Liver (tissue), 8 donors: ENCODE measurements at regions not wholly inside any gene's neighbourhood (a gene's known extent, or its start where the extent isn't known, plus 50 kb on each side); places are given as distances from the start of the nearest gene placed in this dataset.
A peak's percentile ranks its signal among the peaks of the same experiment; 100 is the strongest.

Experiments
- DNase-seq: peaks from one replicate; pipeline ENCODE4 v3.0.0-alpha.2; 2017; ENCODE audit warnings: low spot score
- H3K27ac ChIP-seq, 2 donors: one replicate each; pipeline ENCODE4 v1.7.0; 2013; ENCODE audit warnings: inconsistent platforms in 2 of 2, low read length in 2 of 2, control low read depth in 1 of 2, low read depth in 1 of 2, mild to moderate bottlenecking in 1 of 2
- H3K27me3 ChIP-seq, 4 donors: one replicate each; pipeline versions ENCODE4 v1.6.1 to v1.7.0; 2013; ENCODE audit warnings: low read length in 3 of 4, inconsistent platforms in 1 of 4, mild to moderate bottlenecking in 1 of 4, moderate library complexity in 1 of 4; ENCODE audit not compliant: control insufficient read depth in 4 of 4, insufficient read depth in 4 of 4
- H3K36me3 ChIP-seq, 4 donors: one replicate each; pipeline versions ENCODE4 v1.6.1 to v1.7.0; 2013; ENCODE audit warnings: low read length in 3 of 4, mild to moderate bottlenecking in 3 of 4, low read depth in 1 of 4, moderate library complexity in 1 of 4; ENCODE audit not compliant: control insufficient read depth in 4 of 4, insufficient read depth in 3 of 4
- H3K4me1 ChIP-seq, 4 donors: one replicate each; pipeline versions ENCODE4 v1.6.1 to v1.7.0; 2013; ENCODE audit warnings: low read length in 3 of 4, mild to moderate bottlenecking in 3 of 4, moderate library complexity in 1 of 4; ENCODE audit not compliant: control insufficient read depth in 4 of 4, insufficient read depth in 4 of 4
- H3K4me3 ChIP-seq, 3 donors: one replicate each; pipeline versions ENCODE4 v1.6.1 to v1.7.0; 2013; ENCODE audit warnings: low read length in 3 of 3, control low read depth in 1 of 3, low read depth in 1 of 3, mild to moderate bottlenecking in 1 of 3
- H3K9ac ChIP-seq, 2 donors: one replicate each; pipeline ENCODE4 v1.7.0; 2013; ENCODE audit warnings: low read length in 2 of 2, mild to moderate bottlenecking in 2 of 2, moderate library complexity in 2 of 2, control low read depth in 1 of 2, low read depth in 1 of 2
- H3K9me3 ChIP-seq, 4 donors: one replicate each; pipeline versions ENCODE4 v1.6.1 to v1.7.0; 2013; ENCODE audit warnings: low read length in 3 of 4; ENCODE audit not compliant: control insufficient read depth in 4 of 4
- CTCF ChIP-seq: fragments of 150-350 bp; IDR thresholded peaks from 2 replicates; pipeline ENCODE4 v1.5.1; 2017; ENCODE audit warnings: improper control_type of control experiment, low read depth, low read length; ENCODE audit not compliant: missing input control
- EGR1 ChIP-seq, 2 donors: IDR thresholded peaks; 2 replicates each; pipeline ENCODE4 v1.6.1; 2016 to 2018; ENCODE audit warnings: antibody characterized with exemption in 2 of 2, low read depth in 2 of 2
- FOXA1 ChIP-seq: IDR thresholded peaks from 2 replicates; pipeline ENCODE4 v1.6.1; 2016; ENCODE audit warnings: antibody characterized with exemption
- FOXA2 ChIP-seq: IDR thresholded peaks from 2 replicates; pipeline ENCODE4 v1.6.1; 2016; ENCODE audit warnings: antibody characterized with exemption
- HNF4A ChIP-seq, 2 donors: conservative IDR thresholded peaks; 2 replicates each; pipeline ENCODE4 v1.6.1; 2016; ENCODE audit warnings: antibody characterized with exemption in 2 of 2, mild to moderate bottlenecking in 2 of 2
- JUND ChIP-seq, 2 donors: IDR thresholded peaks; 2 replicates each; pipeline ENCODE4 v1.6.1; 2016; ENCODE audit warnings: antibody characterized with exemption in 2 of 2
- MAX ChIP-seq: IDR thresholded peaks from 2 replicates; pipeline ENCODE4 v1.6.1; 2016; ENCODE audit warnings: antibody characterized with exemption
- NR2F2 ChIP-seq: IDR thresholded peaks from 2 replicates; pipeline ENCODE4 v1.6.1; 2016; ENCODE audit warnings: antibody characterized with exemption
- RAD21 ChIP-seq, 2 donors: IDR thresholded peaks; 2 replicates each; pipeline ENCODE4 v1.6.1; 2016; ENCODE audit warnings: antibody characterized with exemption in 2 of 2, mild to moderate bottlenecking in 2 of 2
- REST ChIP-seq: IDR thresholded peaks from 2 replicates; pipeline ENCODE4 v1.6.1; 2016; ENCODE audit warnings: antibody characterized with exemption, mild to moderate bottlenecking
- RXRA ChIP-seq, 2 donors: IDR thresholded peaks; 2 replicates each; pipeline ENCODE4 v1.6.1; 2017 to 2018; ENCODE audit warnings: antibody characterized with exemption in 2 of 2, mild to moderate bottlenecking in 1 of 2
- TAF1 ChIP-seq: conservative IDR thresholded peaks from 2 replicates; pipeline ENCODE4 v1.6.1; 2016; ENCODE audit warnings: antibody characterized with exemption, mild to moderate bottlenecking
- YY1 ChIP-seq: IDR thresholded peaks from 2 replicates; pipeline ENCODE4 v1.6.1; 2016; ENCODE audit warnings: antibody characterized with exemption, mild to moderate bottlenecking
- ZBTB33 ChIP-seq: IDR thresholded peaks from 2 replicates; pipeline ENCODE4 v1.6.1; 2016; ENCODE audit warnings: antibody characterized with exemption
- WGBS: extraction: QIAGEN DNeasy Blood & Tissue Kit; methylation state at CpG from one replicate; pipeline ENCODE4 v1.1.7; 2013; 5-methylcytosine and 5-hydroxymethylcytosine counted together
- donor health status: healthy.
- donor health status: healthy.
- donor health status: healthy.
- donor health status: healthy.
- donor health status: healthy.

- no peak overlapping the region for H3K9ac ChIP-seq
- no peaks in the 10 kb centered on the region for H3K27me3 ChIP-seq
- DNase-seq, result no peak
- 92% methylated on average over 4 of the region's 4 CpGs for WGBS
- no peak overlapping the region for H3K27ac ChIP-seq
- no peaks in the 10 kb centered on the region for H3K4me1 ChIP-seq
- no peaks in the 10 kb centered on the region for H3K9me3 ChIP-seq
- no peaks in the 10 kb centered on the region for H3K36me3 ChIP-seq
- no peak for TF ChIP-seq NR2F2
- no peak for TF ChIP-seq RXRA (IDR thresholded peaks at IDR 0.05)
- no peak for TF ChIP-seq ZBTB33
- no peak for TF ChIP-seq FOXA2
- TF ChIP-seq YY1, result no peak
- TF ChIP-seq MAX, result no peak
- TF ChIP-seq CTCF, result no peak
- TF ChIP-seq EGR1 (IDR thresholded peaks at IDR 0.05; ENCODE audit: low read depth in 2 of 2), result no peak
- TF ChIP-seq HNF4A (conservative IDR thresholded peaks at IDR 0.05), result no peak
- TF ChIP-seq TAF1, result no peak
- TF ChIP-seq REST, result no peak
- no peak for TF ChIP-seq RAD21 (IDR thresholded peaks at IDR 0.05)
- H3K4me3 ChIP-seq, result no peak overlapping the region
Measured at GRCh38 chr2:216780843-216781242, 79.0 kb downstream of the TNP1 start.

GRCh38 chr2:216777637-216778273 is 82.1 kb downstream of the TNP1 start:
- Histone ChIP-seq H3K27me3 (peaks cover 0 to 2% (median 0%) of the 10 kb centered on the region in 4 donors), H3K9ac (no peak overlapping the region), H3K4me1 (no peaks in the 10 kb centered on the region), H3K4me3 (no peak overlapping the region), H3K27ac (no peak overlapping the region), H3K9me3 (no peaks in the 10 kb centered on the region), H3K36me3 (no peaks in the 10 kb centered on the region)
- no peak for DNase-seq
- WGBS, result 65% methylated on average over 9 of the region's 9 CpGs
- TF ChIP-seq HNF4A (conservative IDR thresholded peaks at IDR 0.05) (peak in 1 of 2 donors; percentile 32), FOXA1 (peak; percentile 10), RAD21 (IDR thresholded peaks at IDR 0.05) (peak; percentile 98), ZBTB33 (no peak), FOXA2 (no peak), REST (no peak), CTCF (peak; percentile 89), RXRA (IDR thresholded peaks at IDR 0.05) (peak; percentile 21 to 23), JUND (IDR thresholded peaks at IDR 0.05) (no peak)
